HG02610 (cell line): ENCODE measurements at regions not wholly inside any gene's neighbourhood (a gene's known extent, or its start where the extent isn't known, plus 50 kb on each side); places are given as distances from the start of the nearest gene placed in this dataset.
"Not testable (repeated sequence)": the region's sequence is repeated elsewhere in the genome, so short reads cannot be mapped to it uniquely, and the experiment has no call there.

Source experiments
- ATAC-seq: cut with Tn5 transposase; IDR thresholded peaks from one replicate; pipeline ENCODE4 v1.9.1; 2021; ENCODE audit warnings: mild to moderate bottlenecking, moderate library complexity; ENCODE audit not compliant: unreplicated experiment

GRCh38 chr7:25436413-25436812 lies 208.1 kb upstream of the NPVF start:
- ATAC-seq: no peak

GRCh38 chr7:25437308-25437707 lies 209.0 kb upstream of the NPVF start:
- no peak for ATAC-seq

GRCh38 chr7:25444991-25445390 lies 216.7 kb upstream of the NPVF start:
- no peak for ATAC-seq

GRCh38 chr7:25448301-25448700 lies 220.0 kb upstream of the NPVF start:
- no peak for ATAC-seq

- ATAC-seq: no peak
Observed at GRCh38 chr7:25454020-25454419, 225.7 kb upstream of the NPVF start.

- no peak for ATAC-seq
Observed at GRCh38 chr7:25454562-25455041, 226.3 kb upstream of the NPVF start.

- no peak for ATAC-seq
Observed at GRCh38 chr7:25455683-25456251, 227.5 kb upstream of the NPVF start.

GRCh38 chr7:25456467-25457171 lies 228.3 kb upstream of the NPVF start:
- ATAC-seq: no peak

- ATAC-seq: no peak
Observed at GRCh38 chr7:25459057-25459456, 230.8 kb upstream of the NPVF start.

- ATAC-seq: no peak
Observed at GRCh38 chr7:25460433-25460832, 232.1 kb upstream of the NPVF start.

GRCh38 chr7:25469669-25470068 lies 241.4 kb upstream of the NPVF start:
- no peak for ATAC-seq

- ATAC-seq: no peak
Observed at GRCh38 chr7:25476863-25477499, 248.7 kb upstream of the NPVF start.

- not testable (repeated sequence) for ATAC-seq
Observed at GRCh38 chr7:25478221-25478620, 249.9 kb upstream of the NPVF start.

GRCh38 chr7:25478925-25479324 lies 250.6 kb upstream of the NPVF start:
- ATAC-seq: no peak

GRCh38 chr7:25481891-25482290 lies 253.6 kb upstream of the NPVF start:
- no peak for ATAC-seq

- no peak for ATAC-seq
Observed at GRCh38 chr7:25482631-25483030, 254.3 kb upstream of the NPVF start.

- no peak for ATAC-seq
Observed at GRCh38 chr7:25485026-25485425, 256.7 kb upstream of the NPVF start.

GRCh38 chr7:25486656-25487055 lies 258.4 kb upstream of the NPVF start:
- ATAC-seq: no peak

GRCh38 chr7:25493805-25494366 lies 265.6 kb upstream of the NPVF start:
- ATAC-seq: no peak

GRCh38 chr7:25494896-25495295 lies 266.6 kb upstream of the NPVF start:
- no peak for ATAC-seq

- ATAC-seq: no peak
Observed at GRCh38 chr7:25495342-25496250, 267.3 kb upstream of the NPVF start.
